ENCODE measurements at regions not wholly inside any gene's neighbourhood (a gene's known extent, or its start where the extent isn't known, plus 50 kb on each side); places are given as distances from the start of the nearest gene placed in this dataset.

GRCh38 chr22:47619631-47620030 is 857.2 kb downstream of the TBC1D22A start:
- Histone ChIP-seq H3K36me3 (no peaks in the 10 kb centered on the region), H3K4me1 (ENCODE audit: control insufficient read depth in 1 of 2, low read depth in 2 of 2) (no peaks in the 10 kb centered on the region), H3K4me3 (no peak overlapping the region), H3K27me3 (replicated peaks; ENCODE audit: insufficient read depth) (no peaks in the 10 kb centered on the region), H3K27ac (no peak overlapping the region), H3K9me3 (no peaks in the 10 kb centered on the region)
- ATAC-seq (ENCODE audit: insufficient number of reproducible peaks, low FRiP score, low read depth) (no peak), DNase-seq (ENCODE audit: low spot score) (no peak)
- TF ChIP-seq CTCF (IDR thresholded peaks at IDR 0.05) = no peak

DNA sequence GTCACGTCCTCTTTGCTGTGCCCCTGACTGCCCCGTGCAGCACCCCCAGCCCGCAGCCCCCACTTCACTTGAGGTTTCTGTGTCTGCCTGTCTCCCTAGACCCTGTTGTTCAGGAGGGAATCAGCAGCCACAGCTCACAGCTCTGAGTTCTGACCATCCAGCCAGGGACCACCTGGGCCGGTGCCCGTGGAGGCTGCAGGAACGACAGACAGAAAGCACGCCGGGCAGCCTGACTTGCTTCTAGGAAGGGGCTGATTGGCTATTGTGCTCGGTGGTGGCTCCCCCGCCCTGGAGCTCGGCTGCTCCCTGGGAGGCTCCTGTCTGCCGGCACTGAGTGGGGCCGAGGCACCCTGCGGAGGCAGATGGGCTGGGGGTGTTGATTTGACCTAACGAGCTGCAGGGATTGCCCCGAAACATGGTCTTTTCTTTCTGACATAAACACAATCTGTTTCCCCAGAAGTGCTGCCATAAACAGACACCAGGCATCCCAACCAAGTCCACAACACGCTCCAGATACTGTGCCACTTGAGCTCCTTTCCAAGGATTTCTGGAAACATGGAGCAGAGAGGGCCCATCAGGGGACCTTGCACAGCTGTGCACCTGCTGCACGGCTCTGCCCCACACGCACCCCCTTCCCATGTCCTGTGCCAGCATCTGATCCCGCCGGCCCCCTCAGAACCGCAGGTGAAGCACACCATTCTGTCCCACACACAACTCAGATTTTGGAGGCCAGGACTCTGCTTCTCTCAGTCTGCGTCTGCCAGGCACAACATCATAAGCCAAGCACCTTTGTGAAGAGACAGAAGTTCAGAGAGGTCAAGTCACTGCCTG is 855.9 kb downstream of the TBC1D22A start:
- DNase-seq (ENCODE audit: low spot score) (no peak), ATAC-seq (ENCODE audit: insufficient number of reproducible peaks, low FRiP score, low read depth) (no peak)
- Histone ChIP-seq H3K4me3 (no peak overlapping the region), H3K36me3 (no peaks in the 10 kb centered on the region), H3K9me3 (no peaks in the 10 kb centered on the region), H3K27me3 (replicated peaks; ENCODE audit: insufficient read depth) (no peaks in the 10 kb centered on the region), H3K27ac (no peak overlapping the region), H3K4me1 (ENCODE audit: control insufficient read depth in 1 of 2, low read depth in 2 of 2) (no peaks in the 10 kb centered on the region)
- TF ChIP-seq CTCF (IDR thresholded peaks at IDR 0.05) = no peak

GRCh38 chr22:47617186-47617585 is 854.7 kb downstream of the TBC1D22A start:
- ATAC-seq (ENCODE audit: insufficient number of reproducible peaks, low FRiP score, low read depth) (no peak), DNase-seq (ENCODE audit: low spot score) (no peak)
- no peak overlapping the region for H3K27ac ChIP-seq
- no peaks in the 10 kb centered on the region for H3K36me3 ChIP-seq
- no peaks in the 10 kb centered on the region for H3K4me1 ChIP-seq (ENCODE audit: control insufficient read depth in 1 of 2, low read depth in 2 of 2)
- H3K4me3 ChIP-seq = no peak overlapping the region
- TF ChIP-seq CTCF (IDR thresholded peaks at IDR 0.05) = no peak
- no peaks in the 10 kb centered on the region for H3K27me3 ChIP-seq (replicated peaks; ENCODE audit: insufficient read depth)
- H3K9me3 ChIP-seq = no peaks in the 10 kb centered on the region

- Histone ChIP-seq H3K36me3 (no peaks in the 10 kb centered on the region), H3K4me3 (no peak overlapping the region), H3K27ac (no peak overlapping the region), H3K4me1 (ENCODE audit: control insufficient read depth in 1 of 2, low read depth in 2 of 2) (no peaks in the 10 kb centered on the region), H3K27me3 (replicated peaks; ENCODE audit: insufficient read depth) (no peaks in the 10 kb centered on the region), H3K9me3 (no peaks in the 10 kb centered on the region)
- DNase-seq (ENCODE audit: low spot score) = no peak
- no peak for ATAC-seq (ENCODE audit: insufficient number of reproducible peaks, low FRiP score, low read depth)
- TF ChIP-seq CTCF (IDR thresholded peaks at IDR 0.05) = no peak
These were observed 854.1 kb downstream of the TBC1D22A start for GRCh38 chr22:47616396-47617020.

- no peak for ATAC-seq (ENCODE audit: insufficient number of reproducible peaks, low FRiP score, low read depth)
- Histone ChIP-seq H3K36me3 (no peaks in the 10 kb centered on the region), H3K4me3 (no peak overlapping the region), H3K27me3 (replicated peaks; ENCODE audit: insufficient read depth) (no peaks in the 10 kb centered on the region), H3K9me3 (no peaks in the 10 kb centered on the region), H3K4me1 (ENCODE audit: control insufficient read depth in 1 of 2, low read depth in 2 of 2) (no peaks in the 10 kb centered on the region), H3K27ac (no peak overlapping the region)
- TF ChIP-seq CTCF (IDR thresholded peaks at IDR 0.05) = no peak
- DNase-seq (ENCODE audit: low spot score) = no peak
These were observed 852.6 kb downstream of the TBC1D22A start for GRCh38 chr22:47615051-47615450.
